ENCODE measurements at regions not wholly inside any gene's neighbourhood (a gene's known extent, or its start where the extent isn't known, plus 50 kb on each side); places are given as distances from the start of the nearest gene placed in this dataset.

- TF ChIP-seq ZFYVE20 (CRISPR knock-in tag; IDR thresholded peaks at IDR 0.05; ENCODE audit: borderline replicate concordance, low read depth) (no peak), HOMEZ (CRISPR knock-in tag; IDR thresholded peaks at IDR 0.05; ENCODE audit: low read depth) (peak; percentile 56), MNT (IDR thresholded peaks at IDR 0.05) (no peak), ZMYM2 (CRISPR knock-in tag; IDR thresholded peaks at IDR 0.05) (peak; percentile 96), ZNF383 (CRISPR knock-in tag; IDR thresholded peaks at IDR 0.05; ENCODE audit: borderline replicate concordance) (no peak), KLF11 (CRISPR knock-in tag; IDR thresholded peaks at IDR 0.05) (no peak), SAFB2 (CRISPR knock-in tag; IDR thresholded peaks at IDR 0.05; ENCODE audit: borderline replicate concordance, low read depth) (no peak), ZNF333 (CRISPR knock-in tag; IDR thresholded peaks at IDR 0.05; ENCODE audit: borderline replicate concordance) (no peak), ZNF75D (CRISPR knock-in tag; IDR thresholded peaks at IDR 0.05; ENCODE audit: borderline replicate concordance) (no peak), GPN1 (CRISPR knock-in tag; IDR thresholded peaks at IDR 0.05; ENCODE audit: borderline replicate concordance) (no peak), RBFOX2 (IDR thresholded peaks at IDR 0.05; ENCODE audit: low read depth, low read length) (no peak), TOPORS (CRISPR knock-in tag; IDR thresholded peaks at IDR 0.05) (no peak), ZNF556 (CRISPR knock-in tag; IDR thresholded peaks at IDR 0.05; ENCODE audit: borderline replicate concordance) (no peak), ZNF205 (CRISPR knock-in tag; IDR thresholded peaks at IDR 0.05) (no peak), E2F1 (CRISPR knock-in tag; IDR thresholded peaks at IDR 0.05) (no peak), BHLHE40 (IDR thresholded peaks at IDR 0.05; ENCODE audit: low read length) (0 out of 2 replicates have a peak, but pooled peaks have one; percentile 25), JUND (CRISPR knock-in tag; IDR thresholded peaks at IDR 0.05) (no peak), MYNN (CRISPR knock-in tag; IDR thresholded peaks at IDR 0.05; ENCODE audit: low read depth) (no peak), NFIC (IDR thresholded peaks at IDR 0.05; ENCODE audit: low read length) (no peak), ATRX (CRISPR knock-in tag; IDR thresholded peaks at IDR 0.05; ENCODE audit: borderline replicate concordance) (no peak), ZBTB42 (CRISPR knock-in tag; IDR thresholded peaks at IDR 0.05) (no peak), KDM5A (IDR thresholded peaks at IDR 0.05; ENCODE audit: borderline replicate concordance, low read length) (no peak), KAT8 (CRISPR knock-in tag; IDR thresholded peaks at IDR 0.05) (no peak), ZMYM3 (CRISPR knock-in tag; IDR thresholded peaks at IDR 0.05) (peak; percentile 98), BRCA1 (CRISPR knock-in tag; IDR thresholded peaks at IDR 0.05) (no peak), ZNF343 (CRISPR knock-in tag; IDR thresholded peaks at IDR 0.05) (no peak), RNF2 (conservative IDR thresholded peaks at IDR 0.05; ENCODE audit: low read depth) (no peak), TBX2 (CRISPR knock-in tag; IDR thresholded peaks at IDR 0.05; ENCODE audit: borderline replicate concordance) (peak; percentile 31; the same call in 1 of the 2 replicates)
These were observed 126.7 kb upstream of the PWP1 start (continued) for GRCh38 chr12:107558816-107559382.
